Islet of Langerhans (tissue), 1 donor: ENCODE measurements at regions not wholly inside any gene's neighbourhood (a gene's known extent, or its start where the extent isn't known, plus 50 kb on each side); places are given as distances from the start of the nearest gene placed in this dataset.

Experiments
- FAIRE-seq: peaks from one replicate; lab custom pipeline; 2011; peaks lifted over from hg19 to GRCh38; lab: Jason Lieb, UNC

- peak; percentile 93 for FAIRE-seq
These were observed 70.5 kb downstream of the FAM217A start for GRCh38 chr6:4008324-4009047.

DNA sequence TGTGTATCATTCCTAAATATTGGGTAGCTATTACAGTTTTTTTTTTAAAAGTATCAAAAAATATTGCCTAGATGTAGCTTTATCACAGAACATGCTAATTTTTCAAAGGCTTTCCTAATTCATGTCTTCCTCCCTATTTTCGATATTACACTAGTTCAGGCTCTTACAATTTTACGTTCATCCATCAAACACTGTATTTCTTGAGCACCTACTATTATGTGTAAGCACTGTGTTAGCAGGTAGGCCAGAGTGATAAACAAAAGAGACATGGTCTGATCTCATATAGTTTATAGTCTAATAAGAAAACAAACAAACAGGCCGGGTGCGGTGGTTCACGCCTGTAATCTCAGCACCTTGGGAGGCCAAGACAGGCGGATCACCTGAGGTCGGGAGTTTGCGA, 69.5 kb downstream of the FAM217A start:
- FAIRE-seq: no peak

- no peak for FAIRE-seq
These were observed 68.9 kb downstream of the FAM217A start for GRCh38 chr6:4010048-4010447.

GRCh38 chr6:4010689-4011090, 68.2 kb downstream of the FAM217A start:
- no peak for FAIRE-seq

GRCh38 chr6:4012826-4013225, 66.1 kb downstream of the FAM217A start:
- no peak for FAIRE-seq

DNA sequence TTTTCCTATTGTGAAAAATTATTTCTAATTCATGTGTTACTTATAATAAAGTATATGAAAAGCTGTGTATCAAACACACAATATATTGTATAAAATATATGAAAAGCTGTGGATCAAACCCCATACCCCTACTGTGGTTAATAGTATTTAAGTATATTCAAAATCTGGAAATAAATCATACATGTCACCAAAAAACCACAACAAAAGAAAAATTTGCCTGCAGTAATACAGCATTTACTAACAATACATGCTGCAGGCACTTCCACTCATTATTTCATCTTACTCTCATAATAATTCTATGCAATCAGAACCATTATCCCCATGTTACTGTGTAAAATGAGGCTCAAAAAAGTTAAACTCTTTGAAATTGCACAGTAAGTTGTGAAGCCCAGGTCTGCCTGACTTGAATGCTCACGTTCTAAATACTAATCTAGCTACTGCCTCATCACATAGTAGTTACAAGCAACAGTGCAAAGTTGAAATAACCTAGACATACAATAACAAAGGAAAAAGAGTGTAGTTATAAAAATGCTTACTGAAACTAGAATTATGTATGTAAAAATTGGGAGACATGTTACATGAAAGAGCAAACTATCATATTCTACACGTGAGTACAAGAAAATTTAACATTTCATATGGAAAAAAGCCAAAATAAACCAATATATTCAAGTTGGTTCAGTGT, 61.7 kb downstream of the FAM217A start:
- no peak for FAIRE-seq

GRCh38 chr6:4017834-4018170, 61.1 kb downstream of the FAM217A start:
- FAIRE-seq: no peak

- no peak for FAIRE-seq
These were observed 60.6 kb downstream of the FAM217A start for GRCh38 chr6:4018171-4018923.
